ENCODE measurements at regions not wholly inside any gene's neighbourhood (a gene's known extent, or its start where the extent isn't known, plus 50 kb on each side); places are given as distances from the start of the nearest gene placed in this dataset.

GRCh38 chr22:49444781-49445180 lies 382.9 kb downstream of the BRD1 start:
- peaks cover 14% of the 10 kb centered on the region for H3K36me3 Mint-ChIP-seq (ENCODE audit: low read depth)
- no peak overlapping the region for H3K4me3 Mint-ChIP-seq
- peaks cover 22% of the 10 kb centered on the region for H3K27me3 Mint-ChIP-seq
- no peak for DNase-seq
- peaks cover 20% of the 10 kb centered on the region for H3K4me1 Mint-ChIP-seq (ENCODE audit: low read depth)
- no peak overlapping the region for H3K27ac Mint-ChIP-seq
- no peaks in the 10 kb centered on the region for H3K9me3 Mint-ChIP-seq

GRCh38 chr22:49440931-49441330 lies 386.7 kb downstream of the BRD1 start:
- Mint-ChIP-seq H3K9me3 (no peaks in the 10 kb centered on the region), H3K36me3 (ENCODE audit: low read depth) (peaks cover 32% of the 10 kb centered on the region)
- DNase-seq: no peak

DNA sequence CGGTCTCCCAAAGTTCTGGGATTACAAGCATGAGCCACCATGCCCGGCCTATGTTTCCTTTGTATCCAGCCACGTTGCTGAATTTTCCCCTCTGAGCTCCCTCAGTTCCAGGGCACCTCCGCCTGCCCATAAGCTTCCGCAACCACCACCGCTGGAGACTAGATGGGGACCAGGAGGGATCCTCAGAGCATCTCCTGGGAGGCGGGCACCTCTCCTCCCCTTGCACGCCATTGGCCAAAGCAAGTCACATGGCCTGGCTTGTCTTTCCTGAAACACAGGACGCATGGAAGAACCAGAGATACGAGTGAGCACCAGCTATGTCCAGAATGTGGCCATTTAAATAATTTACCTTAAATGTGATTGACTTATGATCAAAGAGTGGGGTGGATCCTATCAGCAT lies 388.3 kb downstream of the BRD1 start:
- Mint-ChIP-seq H3K36me3 (ENCODE audit: low read depth) (peaks cover 37% of the 10 kb centered on the region), H3K27ac (no peak overlapping the region), H3K9me3 (peaks cover 8% of the 10 kb centered on the region), H3K27me3 (no peaks in the 10 kb centered on the region), H3K4me1 (ENCODE audit: low read depth) (peaks cover 1% of the 10 kb centered on the region), H3K4me3 (no peak overlapping the region)
- no peak for DNase-seq

More at GRCh38 chr22:49440931-49441330, 386.7 kb downstream of the BRD1 start:
- Mint-ChIP-seq H3K4me1 (ENCODE audit: low read depth) (peaks cover 11% of the 10 kb centered on the region), H3K4me3 (no peak overlapping the region), H3K27ac (no peak overlapping the region), H3K27me3 (peaks cover 4% of the 10 kb centered on the region)

GRCh38 chr22:49437956-49438355 lies 389.7 kb downstream of the BRD1 start:
- Mint-ChIP-seq H3K4me1 (ENCODE audit: low read depth) (no peaks in the 10 kb centered on the region), H3K27me3 (no peaks in the 10 kb centered on the region)

GRCh38 chr22:49437356-49437755 lies 390.3 kb downstream of the BRD1 start:
- Mint-ChIP-seq H3K36me3 (ENCODE audit: low read depth) (peaks cover 36% of the 10 kb centered on the region), H3K9me3 (peaks cover 8% of the 10 kb centered on the region), H3K4me1 (ENCODE audit: low read depth) (no peaks in the 10 kb centered on the region), H3K27me3 (no peaks in the 10 kb centered on the region), H3K4me3 (no peak overlapping the region), H3K27ac (no peak overlapping the region)
- no peak for DNase-seq

More at GRCh38 chr22:49437956-49438355, 389.7 kb downstream of the BRD1 start:
- peaks cover 36% of the 10 kb centered on the region for H3K36me3 Mint-ChIP-seq (ENCODE audit: low read depth)
- H3K9me3 Mint-ChIP-seq: peaks cover 8% of the 10 kb centered on the region
- DNase-seq: no peak
- no peak overlapping the region for H3K27ac Mint-ChIP-seq
- H3K4me3 Mint-ChIP-seq: no peak overlapping the region

DNA sequence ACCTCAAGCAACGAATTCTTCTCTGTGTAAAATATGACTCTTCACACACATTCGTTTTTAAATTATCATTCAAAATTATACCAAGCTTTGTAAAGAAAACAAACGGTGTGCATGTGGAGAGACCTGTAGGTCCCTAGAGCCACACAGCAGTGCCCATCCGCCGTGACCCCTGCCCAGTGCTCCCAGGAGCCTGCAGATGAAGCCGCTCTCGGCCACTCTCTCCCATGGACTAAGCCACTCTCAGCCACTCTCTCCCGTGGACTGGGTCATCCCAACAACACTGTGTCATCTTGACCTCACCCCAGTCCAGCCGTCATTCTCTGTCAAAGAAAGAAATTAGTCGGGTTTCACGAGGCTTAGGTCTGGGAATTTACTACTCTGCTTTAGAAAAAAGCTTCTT lies 391.6 kb downstream of the BRD1 start:
- no peak for DNase-seq
- Mint-ChIP-seq H3K36me3 (ENCODE audit: low read depth) (peaks cover 35% of the 10 kb centered on the region), H3K4me3 (no peak overlapping the region), H3K9me3 (peaks cover 8% of the 10 kb centered on the region), H3K27me3 (no peaks in the 10 kb centered on the region), H3K4me1 (ENCODE audit: low read depth) (no peaks in the 10 kb centered on the region), H3K27ac (no peak overlapping the region)

DNA sequence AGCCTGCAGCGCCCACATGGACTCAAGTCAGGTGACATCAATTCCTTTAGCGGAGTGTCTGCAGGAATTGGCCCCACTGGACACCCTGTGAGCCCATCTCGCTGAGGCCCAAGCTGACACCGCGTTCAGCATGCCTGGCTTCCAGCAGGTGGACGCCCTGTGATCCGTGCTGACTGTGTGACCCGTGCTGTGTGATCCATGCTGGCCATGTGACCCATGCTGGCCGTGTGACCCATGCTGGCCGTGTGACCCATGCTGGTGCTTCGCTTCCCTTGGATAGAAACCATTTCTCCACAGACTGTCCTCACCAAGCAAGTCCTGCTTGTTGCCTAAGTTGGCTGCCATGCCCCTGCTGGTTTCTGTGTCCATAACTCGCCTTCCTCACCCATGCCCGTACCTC lies 392.1 kb downstream of the BRD1 start:
- Mint-ChIP-seq H3K4me1 (ENCODE audit: low read depth) (no peaks in the 10 kb centered on the region), H3K36me3 (ENCODE audit: low read depth) (peaks cover 31% of the 10 kb centered on the region), H3K27ac (no peak overlapping the region), H3K4me3 (no peak overlapping the region), H3K9me3 (peaks cover 8% of the 10 kb centered on the region), H3K27me3 (no peaks in the 10 kb centered on the region)
- no peak for DNase-seq

DNA sequence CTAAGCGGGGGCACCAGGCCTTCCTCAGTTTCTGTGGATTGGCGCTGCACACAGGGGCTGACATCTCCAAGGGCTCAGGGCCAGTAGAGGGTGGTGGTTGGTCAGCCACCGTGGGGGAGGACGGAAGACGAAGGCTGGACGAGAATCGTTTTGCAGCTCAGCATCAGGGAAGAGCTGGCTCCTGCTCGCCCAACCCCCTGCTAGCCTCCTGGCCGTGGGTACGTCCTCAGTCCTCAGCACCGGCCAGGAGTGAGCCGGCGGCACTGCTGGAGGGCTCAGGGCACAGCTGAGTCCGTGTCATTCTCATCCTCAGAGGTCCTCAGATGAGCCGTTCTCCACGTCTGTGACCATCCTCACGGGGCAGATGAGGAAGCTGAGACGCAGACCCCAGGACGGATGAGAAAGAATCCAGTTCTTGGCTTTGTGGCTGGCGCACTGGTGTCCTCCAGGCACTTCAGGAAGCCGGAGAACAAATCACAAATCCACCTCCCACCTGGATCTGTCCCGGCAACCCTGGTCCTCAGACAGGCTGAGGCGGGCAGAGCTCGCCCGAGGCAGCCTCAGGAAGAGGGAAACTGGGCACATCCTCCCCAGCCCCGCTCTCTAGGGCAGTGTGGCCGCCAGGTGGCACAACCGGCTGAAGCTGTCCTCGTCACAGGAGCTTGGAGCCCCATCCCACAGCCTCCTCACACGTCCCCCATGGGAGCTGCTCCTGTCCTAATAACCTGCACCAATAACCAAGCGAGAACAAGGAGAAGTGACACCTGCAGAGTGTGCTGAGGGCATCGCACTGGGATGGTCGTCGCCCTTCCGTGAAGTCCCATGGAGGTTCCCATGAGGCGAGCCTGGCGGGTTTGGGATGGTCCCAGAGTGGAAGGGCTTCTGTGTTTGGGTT lies 393.7 kb downstream of the BRD1 start:
- Mint-ChIP-seq H3K27ac (no peak overlapping the region), H3K9me3 (peaks cover 8% of the 10 kb centered on the region), H3K4me1 (ENCODE audit: low read depth) (no peaks in the 10 kb centered on the region), H3K4me3 (no peak overlapping the region), H3K27me3 (no peaks in the 10 kb centered on the region), H3K36me3 (ENCODE audit: low read depth) (peaks cover 20% of the 10 kb centered on the region)
- no peak for DNase-seq

GRCh38 chr22:49432897-49433443 lies 394.7 kb downstream of the BRD1 start:
- no peaks in the 10 kb centered on the region for H3K27me3 Mint-ChIP-seq

GRCh38 chr22:49432211-49432896 lies 395.3 kb downstream of the BRD1 start:
- Mint-ChIP-seq H3K36me3 (ENCODE audit: low read depth) (peaks cover 13% of the 10 kb centered on the region), H3K4me1 (ENCODE audit: low read depth) (no peaks in the 10 kb centered on the region), H3K27me3 (no peaks in the 10 kb centered on the region), H3K9me3 (peaks cover 8% of the 10 kb centered on the region), H3K27ac (no peak overlapping the region), H3K4me3 (no peak overlapping the region)
- DNase-seq: no peak

More at GRCh38 chr22:49432897-49433443, 394.7 kb downstream of the BRD1 start:
- H3K27ac Mint-ChIP-seq: no peak overlapping the region
- no peaks in the 10 kb centered on the region for H3K4me1 Mint-ChIP-seq (ENCODE audit: low read depth)
- peaks cover 8% of the 10 kb centered on the region for H3K9me3 Mint-ChIP-seq
- peaks cover 17% of the 10 kb centered on the region for H3K36me3 Mint-ChIP-seq (ENCODE audit: low read depth)
- H3K4me3 Mint-ChIP-seq: no peak overlapping the region
- DNase-seq: no peak

- H3K9me3 Mint-ChIP-seq: peaks cover 8% of the 10 kb centered on the region
- no peak for DNase-seq
- H3K27me3 Mint-ChIP-seq: no peaks in the 10 kb centered on the region
- no peak overlapping the region for H3K4me3 Mint-ChIP-seq
- no peak overlapping the region for H3K27ac Mint-ChIP-seq
- H3K36me3 Mint-ChIP-seq (ENCODE audit: low read depth): peaks cover 8% of the 10 kb centered on the region
- no peaks in the 10 kb centered on the region for H3K4me1 Mint-ChIP-seq (ENCODE audit: low read depth)
These were observed 396.1 kb downstream of the BRD1 start for GRCh38 chr22:49431551-49431950.

DNA sequence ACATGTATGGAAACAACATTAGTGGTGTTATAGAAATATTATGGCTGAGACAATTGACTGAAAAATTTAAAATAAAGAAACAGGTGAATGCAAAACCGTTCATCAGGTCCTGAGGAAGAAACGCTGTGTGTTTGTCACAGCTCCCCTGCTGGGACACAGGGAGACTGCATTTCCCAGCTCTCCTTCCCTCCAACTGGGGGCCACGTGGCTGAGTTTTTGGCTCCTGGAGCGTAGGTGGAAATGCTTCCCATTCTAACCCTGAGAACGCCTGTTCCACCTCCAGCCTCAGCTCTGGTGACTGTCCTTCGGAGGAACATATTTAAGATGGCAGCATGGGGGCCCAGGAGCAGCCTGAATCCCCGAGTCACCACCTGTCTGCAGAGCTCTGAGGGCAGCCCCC lies 398.6 kb downstream of the BRD1 start:
- no peak for DNase-seq
- H3K9me3 Mint-ChIP-seq: no peaks in the 10 kb centered on the region
- no peaks in the 10 kb centered on the region for H3K27me3 Mint-ChIP-seq
- no peak overlapping the region for H3K27ac Mint-ChIP-seq
- H3K4me1 Mint-ChIP-seq (ENCODE audit: low read depth): no peaks in the 10 kb centered on the region
- H3K4me3 Mint-ChIP-seq: no peak overlapping the region
- H3K36me3 Mint-ChIP-seq (ENCODE audit: low read depth): no peaks in the 10 kb centered on the region

DNA sequence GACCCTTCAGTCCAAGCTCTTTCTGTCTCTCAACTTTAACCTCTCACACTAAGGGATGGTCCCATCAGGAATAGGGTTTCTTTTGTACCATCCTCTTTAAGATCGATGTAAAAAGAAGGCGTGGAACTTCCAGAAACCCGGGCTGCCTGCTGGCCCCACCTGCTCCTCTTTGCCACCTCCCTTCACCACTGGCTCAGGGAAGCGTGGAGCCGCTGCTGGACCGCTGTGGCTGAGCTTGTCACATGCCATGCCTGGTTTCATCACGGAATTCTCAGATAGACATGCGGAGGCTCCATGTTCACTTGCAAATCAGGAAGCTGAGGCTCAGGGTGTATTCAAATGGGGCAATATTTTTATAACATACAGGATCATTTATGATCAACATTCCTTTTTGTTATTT lies 399.7 kb downstream of the BRD1 start:
- Mint-ChIP-seq H3K36me3 (ENCODE audit: low read depth) (no peaks in the 10 kb centered on the region), H3K27me3 (no peaks in the 10 kb centered on the region), H3K4me1 (ENCODE audit: low read depth) (no peaks in the 10 kb centered on the region)

GRCh38 chr22:49427341-49427740 lies 400.3 kb downstream of the BRD1 start:
- no peak overlapping the region for H3K27ac Mint-ChIP-seq
- no peaks in the 10 kb centered on the region for H3K36me3 Mint-ChIP-seq (ENCODE audit: low read depth)
- H3K4me3 Mint-ChIP-seq: no peak overlapping the region
- H3K27me3 Mint-ChIP-seq: peaks cover 2% of the 10 kb centered on the region
- no peaks in the 10 kb centered on the region for H3K9me3 Mint-ChIP-seq
- H3K4me1 Mint-ChIP-seq (ENCODE audit: low read depth): no peaks in the 10 kb centered on the region
- DNase-seq: no peak

More for the DNA sequence above, 399.7 kb downstream of the BRD1 start:
- no peak for DNase-seq
- Mint-ChIP-seq H3K27ac (no peak overlapping the region), H3K9me3 (no peaks in the 10 kb centered on the region), H3K4me3 (no peak overlapping the region)

Measured in activated T-cell treated with anti-CD3 and anti-CD28 coated beads, Interleukin-2, amount 50 U/mL, for 24 hours (primary cell).